ENCODE measurements at regions not wholly inside any gene's neighbourhood (a gene's known extent, or its start where the extent isn't known, plus 50 kb on each side); places are given as distances from the start of the nearest gene placed in this dataset.

DNA sequence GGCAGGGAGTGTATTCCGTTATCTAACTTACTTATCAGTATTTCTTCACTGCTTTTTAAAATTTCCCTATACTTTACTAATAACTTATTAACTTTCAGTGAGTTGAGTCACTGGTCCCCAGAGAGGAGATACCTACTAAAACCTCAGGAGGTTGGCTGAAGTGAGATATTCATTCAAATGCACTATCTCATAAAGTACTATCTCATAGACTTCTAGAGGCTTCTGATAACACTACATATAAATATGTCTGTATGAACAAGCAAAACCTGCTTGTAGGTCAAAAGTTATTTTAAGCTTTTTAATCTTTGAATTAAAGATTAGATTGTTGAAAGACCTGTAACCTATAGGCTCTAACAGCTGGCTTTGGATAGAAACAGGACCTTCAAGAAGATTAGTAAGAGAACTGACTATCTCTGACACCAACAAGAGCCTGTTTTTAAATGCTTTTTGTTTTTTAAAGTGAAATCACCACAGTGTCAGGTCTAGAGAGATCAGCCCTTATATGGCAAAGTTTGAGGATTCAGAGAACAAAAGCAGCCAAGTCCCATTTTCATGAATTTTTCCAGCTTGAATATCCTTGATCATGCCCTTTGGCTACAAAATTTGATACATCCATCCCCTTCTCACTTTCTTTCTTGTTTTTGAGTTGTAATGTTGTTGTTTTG is 242.2 kb downstream of the ARL4A start:
- TF ChIP-seq, protein P1, sequence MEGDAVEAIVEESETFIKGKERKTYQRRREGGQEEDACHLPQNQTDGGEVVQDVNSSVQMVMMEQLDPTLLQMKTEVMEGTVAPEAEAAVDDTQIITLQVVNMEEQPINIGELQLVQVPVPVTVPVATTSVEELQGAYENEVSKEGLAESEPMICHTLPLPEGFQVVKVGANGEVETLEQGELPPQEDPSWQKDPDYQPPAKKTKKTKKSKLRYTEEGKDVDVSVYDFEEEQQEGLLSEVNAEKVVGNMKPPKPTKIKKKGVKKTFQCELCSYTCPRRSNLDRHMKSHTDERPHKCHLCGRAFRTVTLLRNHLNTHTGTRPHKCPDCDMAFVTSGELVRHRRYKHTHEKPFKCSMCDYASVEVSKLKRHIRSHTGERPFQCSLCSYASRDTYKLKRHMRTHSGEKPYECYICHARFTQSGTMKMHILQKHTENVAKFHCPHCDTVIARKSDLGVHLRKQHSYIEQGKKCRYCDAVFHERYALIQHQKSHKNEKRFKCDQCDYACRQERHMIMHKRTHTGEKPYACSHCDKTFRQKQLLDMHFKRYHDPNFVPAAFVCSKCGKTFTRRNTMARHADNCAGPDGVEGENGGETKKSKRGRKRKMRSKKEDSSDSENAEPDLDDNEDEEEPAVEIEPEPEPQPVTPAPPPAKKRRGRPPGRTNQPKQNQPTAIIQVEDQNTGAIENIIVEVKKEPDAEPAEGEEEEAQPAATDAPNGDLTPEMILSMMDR (conservative IDR thresholded peaks at IDR 0.05; ENCODE audit: low read depth, low read length) = no peak
- no peak for TF ChIP-seq EZH2 (IDR thresholded peaks at IDR 0.05; ENCODE audit: borderline replicate concordance, low read depth, low read length, poor library complexity, severe bottlenecking)
